ENCODE measurements at regions not wholly inside any gene's neighbourhood (a gene's known extent, or its start where the extent isn't known, plus 50 kb on each side); places are given as distances from the start of the nearest gene placed in this dataset.

DNA sequence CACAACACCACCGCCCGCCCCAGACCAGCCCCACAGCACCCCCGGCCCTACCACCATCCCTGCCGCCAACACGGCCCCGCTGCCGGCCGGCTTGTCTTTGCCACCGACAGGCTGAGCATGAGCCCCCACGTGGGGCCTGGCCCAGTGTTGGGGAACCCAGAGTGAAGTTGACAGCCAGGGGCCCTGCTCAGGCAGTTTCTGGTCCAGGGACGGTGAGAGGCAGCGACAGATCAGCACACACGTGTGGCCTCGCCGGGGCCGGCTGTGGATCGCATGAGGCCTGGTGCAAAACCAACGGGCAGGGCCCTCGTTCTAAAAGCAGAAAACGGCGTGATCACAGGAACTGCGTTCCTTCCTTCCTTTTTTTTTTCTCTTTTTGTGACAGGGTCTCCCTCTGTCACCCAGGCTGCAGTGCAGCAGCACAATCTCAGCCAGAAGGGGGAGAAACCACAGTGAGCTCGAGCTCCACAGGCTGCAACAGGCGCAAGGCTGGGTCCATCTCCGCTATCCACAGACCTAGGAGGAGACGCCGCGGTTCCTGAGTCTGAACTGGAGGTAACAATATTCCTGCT, 50.5 kb upstream of the FBRSL1 start:
- DNase-seq (ENCODE audit: low spot score) = no peak

DNA sequence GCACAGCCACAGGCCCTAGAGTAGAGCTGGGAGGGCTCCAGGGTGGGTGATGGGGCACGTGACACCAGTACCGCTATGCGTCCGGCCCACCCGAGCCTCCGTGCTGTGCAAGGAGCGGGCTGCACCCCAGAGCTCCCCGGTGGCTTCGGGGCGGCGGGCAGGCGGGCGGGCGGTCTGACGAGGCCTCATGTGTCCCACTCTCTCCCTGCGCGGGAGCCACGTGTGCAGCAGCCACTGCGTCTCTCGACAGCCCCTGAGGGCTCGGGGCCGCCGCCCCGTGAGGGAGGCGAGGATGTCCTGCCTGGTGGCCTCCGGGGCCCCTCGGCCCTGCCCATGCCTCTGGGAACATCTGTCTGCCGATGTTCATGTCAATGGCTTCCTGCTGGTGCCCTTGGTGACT, 51.2 kb upstream of the FBRSL1 start:
- no peak for DNase-seq (ENCODE audit: low spot score)

DNA sequence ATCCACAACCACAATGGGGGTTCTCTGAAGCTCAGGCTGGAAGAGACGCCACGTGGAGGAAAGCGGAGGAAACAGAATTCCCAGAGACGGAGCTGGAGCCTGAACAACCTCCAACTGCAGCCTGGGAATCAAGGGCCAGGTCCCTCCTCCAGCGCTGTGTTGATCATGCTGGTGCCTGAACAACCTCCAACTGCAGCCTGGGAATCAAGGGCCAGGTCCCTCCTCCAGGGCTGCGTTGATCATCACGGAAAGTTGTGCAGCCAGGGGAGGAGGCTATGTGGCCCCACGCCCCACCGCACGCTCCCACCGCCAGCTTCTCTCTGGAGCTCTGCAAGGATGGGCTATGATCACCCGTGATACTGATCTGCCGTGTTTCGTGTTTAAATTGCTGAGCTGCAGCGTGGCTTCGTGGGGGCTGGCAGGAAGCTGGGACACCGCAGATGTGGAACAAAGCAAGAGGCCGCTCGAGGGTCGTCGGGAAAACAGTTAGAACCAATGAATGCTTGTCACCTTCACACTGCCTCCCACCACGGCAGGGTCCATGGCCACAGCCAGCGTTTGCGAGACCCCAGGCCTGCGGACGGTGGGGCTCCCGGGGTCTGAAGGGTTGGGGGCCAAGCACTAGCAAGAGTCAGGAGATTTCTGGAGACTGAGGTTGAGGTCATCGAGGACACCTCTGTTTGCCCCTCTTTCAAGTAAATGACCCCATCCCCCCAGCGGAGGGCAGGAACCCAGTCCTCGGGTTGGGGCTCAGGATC, 51.8 kb upstream of the FBRSL1 start:
- no peak for DNase-seq (ENCODE audit: low spot score)

DNA sequence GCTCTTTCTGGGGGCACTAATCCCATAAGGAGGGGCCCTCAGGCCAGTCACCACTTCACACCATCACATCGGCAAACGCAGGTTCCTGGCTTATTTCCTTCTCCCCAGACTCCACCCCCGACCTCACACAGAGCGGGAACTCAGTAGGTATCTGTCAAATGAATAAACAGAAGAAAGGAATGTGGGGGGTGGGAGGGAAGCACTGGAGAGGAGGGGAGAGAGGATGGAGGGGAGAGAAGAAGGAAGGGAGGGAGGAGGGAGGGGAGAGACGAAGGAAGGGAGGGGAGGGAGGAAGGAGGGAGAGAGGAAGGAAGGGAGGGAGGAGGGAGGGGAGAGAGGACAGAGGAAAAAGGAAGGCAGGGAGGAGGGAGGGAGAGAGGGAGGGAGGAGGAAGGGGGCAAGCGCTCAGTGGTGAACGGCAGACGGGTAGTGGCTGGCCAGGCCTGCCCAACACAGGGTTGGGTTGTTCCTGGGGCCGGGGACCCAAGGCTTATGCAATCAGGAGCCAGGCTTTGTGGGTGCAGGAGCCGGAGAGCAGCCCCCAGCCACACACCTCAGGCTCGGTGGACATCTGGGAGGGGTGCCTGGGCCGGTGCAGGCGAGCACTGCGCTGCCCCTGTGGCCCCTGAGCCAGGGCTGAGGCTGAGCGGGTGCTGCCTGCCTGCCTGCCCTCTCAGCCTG, 52.6 kb upstream of the FBRSL1 start:
- no peak for DNase-seq (ENCODE audit: low spot score)

DNA sequence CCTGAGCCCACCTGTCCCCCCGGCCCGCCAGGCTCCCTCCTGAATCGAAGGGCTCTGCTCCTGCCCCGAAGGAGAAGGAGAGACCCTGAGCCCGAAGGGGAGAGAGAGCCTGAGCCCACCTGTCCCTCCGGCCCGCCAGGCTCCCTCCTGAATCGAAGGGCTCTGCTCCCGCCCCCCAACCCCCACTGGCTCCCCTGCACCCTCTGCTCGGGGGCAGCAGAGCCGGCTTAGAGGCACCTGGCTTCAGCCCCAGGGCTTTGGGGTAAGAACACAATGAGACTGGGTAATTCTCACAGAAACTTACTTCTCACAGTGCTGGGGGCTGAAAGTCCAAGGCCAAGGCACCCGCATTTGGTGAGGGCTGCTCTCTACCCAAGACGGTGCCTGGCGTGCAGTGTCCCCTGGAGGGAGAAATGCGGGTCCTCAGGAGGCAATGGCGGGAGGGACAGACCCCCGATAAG, 53.1 kb upstream of the FBRSL1 start:
- no peak for DNase-seq (ENCODE audit: low spot score)

DNA sequence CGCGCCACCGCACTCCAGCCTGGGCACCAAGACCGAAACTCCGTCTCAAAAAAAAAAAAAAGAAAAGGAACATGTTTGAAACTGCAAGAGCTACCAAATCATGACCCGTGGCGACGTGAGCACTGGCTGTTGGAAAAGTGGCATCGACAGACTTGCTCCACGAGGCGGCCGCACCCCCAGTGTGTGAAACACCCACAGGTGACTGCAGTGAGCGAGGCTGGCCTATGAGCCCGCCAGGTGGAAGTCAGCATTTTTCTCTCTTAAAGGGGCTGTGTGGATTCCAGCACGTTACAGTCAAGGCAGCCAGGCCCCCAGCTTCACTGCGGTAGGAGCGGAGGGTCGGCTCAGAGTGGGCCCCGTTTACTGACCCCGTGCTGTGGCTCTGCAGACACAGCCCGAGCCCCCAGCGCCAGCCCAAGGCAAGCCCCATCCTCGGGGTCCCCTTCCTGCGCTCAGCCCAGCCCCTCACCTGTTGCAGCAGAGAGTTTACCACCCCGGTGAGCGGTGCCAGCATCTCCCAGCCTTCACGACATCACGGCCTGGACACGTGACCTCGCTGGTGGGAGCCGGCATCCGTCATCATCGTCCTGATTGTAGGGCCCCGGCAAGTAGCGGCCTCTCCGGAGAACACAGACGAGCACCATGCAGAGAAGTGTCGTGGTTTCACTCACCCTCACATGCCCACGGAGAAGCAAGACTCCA, 54.3 kb upstream of the FBRSL1 start:
- no peak for DNase-seq (ENCODE audit: low spot score)

DNA sequence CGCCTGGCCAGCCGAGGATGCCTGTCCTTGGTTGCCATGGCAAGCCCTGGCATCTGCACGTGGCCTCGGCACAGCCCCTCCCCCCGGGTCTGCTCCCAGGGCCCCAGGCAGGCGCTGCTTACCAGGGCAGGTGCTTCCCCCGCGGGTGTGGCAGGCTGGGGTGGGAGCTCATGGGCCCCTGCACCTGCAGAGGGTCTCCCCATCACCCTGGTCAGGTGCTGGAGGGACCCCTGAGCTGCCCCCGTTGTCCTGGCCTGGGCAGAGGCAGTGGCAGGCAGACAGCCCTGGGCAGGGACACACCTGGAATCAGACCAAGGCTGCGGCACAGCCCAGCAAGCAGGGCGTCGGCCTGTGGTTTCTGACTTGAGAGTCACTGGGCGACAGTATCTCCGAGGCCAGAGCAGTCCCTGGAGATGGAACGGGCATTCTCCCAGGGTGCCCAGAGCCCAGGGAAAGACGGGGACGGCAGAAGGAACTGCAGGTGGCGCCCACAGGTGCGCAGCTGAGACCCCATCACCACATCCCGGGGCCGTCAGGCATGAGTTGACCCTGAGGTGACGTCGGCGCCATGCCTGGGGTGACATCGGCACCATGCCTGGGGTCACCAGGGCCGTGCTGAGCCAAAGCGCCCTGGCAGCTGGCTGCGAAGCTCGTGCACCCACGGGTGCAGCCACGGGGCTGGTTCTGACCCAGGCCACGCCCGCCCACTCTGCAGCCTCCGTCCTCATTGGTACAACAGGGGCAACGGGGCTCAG, 56.1 kb upstream of the FBRSL1 start:
- DNase-seq (ENCODE audit: low spot score) = no peak

DNA sequence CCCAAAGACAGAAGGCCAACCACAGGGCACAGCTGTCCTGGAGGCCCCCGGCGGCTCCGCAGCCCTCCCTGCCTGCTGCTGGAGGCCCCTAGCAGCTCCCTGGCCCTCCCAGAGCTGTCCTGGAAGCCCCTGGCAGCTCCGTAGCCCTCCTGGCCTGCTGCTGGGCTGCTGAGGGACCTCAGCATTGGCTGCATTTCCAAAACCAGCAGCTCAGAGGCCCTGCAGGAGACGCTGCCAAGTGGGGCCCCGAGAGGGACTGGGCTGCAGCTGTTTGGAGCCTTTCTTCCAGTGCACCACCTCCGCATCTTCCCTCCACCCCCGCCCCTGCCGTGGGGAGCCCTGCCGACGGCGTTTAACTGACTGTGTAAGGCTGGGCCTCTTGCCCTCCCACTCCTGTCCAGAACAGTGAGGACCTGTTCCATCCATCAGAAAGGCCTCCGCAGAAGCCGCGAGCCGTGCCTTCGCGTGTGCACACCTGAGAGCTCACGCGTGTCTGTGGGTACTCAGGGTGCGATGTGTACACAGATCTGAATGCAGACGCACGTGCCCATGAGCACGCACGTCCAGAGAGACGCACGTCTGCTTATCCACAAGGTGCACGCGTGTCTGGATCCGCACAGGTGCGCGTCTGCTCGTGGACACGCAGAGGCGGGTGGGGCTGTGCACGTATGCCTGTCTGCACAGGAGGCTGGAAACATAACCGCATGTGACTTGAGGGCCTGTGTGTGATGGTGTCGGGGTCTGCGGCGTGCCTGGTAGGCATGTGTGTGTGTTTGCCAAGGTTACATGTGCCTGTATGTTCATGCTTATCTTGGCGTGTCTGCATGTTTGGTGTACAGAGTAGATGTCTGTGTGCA, 57.0 kb upstream of the FBRSL1 start:
- no peak for DNase-seq (ENCODE audit: low spot score)

DNA sequence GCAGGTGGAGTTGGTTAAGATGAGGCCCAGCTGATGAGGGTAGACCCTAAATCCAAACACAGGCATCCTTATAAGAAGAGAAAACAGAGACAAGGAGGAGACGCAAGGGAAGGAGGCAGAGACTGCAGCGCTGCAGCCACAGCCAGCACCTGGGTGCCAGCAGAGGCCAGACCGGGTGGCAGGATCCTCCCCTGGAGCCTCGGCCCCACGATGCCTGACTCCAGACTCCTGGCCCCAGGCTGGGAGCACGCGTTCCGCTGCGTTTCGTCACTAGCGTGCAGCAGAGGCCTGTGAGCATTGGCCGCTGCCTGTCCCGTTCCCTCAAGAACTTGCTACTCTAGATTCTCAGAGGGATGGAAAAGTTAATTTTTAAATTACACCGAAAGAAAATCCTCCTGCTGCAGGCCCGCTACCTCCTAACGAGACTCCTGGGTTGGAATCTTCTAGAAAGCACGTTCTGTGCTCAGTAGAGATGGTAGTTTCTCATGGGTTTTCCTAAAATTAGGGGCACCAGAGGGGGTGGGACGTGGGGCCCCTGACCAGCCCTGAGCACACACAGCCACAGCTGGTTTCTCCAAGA, 57.7 kb upstream of the FBRSL1 start:
- DNase-seq (ENCODE audit: low spot score) = no peak

DNA sequence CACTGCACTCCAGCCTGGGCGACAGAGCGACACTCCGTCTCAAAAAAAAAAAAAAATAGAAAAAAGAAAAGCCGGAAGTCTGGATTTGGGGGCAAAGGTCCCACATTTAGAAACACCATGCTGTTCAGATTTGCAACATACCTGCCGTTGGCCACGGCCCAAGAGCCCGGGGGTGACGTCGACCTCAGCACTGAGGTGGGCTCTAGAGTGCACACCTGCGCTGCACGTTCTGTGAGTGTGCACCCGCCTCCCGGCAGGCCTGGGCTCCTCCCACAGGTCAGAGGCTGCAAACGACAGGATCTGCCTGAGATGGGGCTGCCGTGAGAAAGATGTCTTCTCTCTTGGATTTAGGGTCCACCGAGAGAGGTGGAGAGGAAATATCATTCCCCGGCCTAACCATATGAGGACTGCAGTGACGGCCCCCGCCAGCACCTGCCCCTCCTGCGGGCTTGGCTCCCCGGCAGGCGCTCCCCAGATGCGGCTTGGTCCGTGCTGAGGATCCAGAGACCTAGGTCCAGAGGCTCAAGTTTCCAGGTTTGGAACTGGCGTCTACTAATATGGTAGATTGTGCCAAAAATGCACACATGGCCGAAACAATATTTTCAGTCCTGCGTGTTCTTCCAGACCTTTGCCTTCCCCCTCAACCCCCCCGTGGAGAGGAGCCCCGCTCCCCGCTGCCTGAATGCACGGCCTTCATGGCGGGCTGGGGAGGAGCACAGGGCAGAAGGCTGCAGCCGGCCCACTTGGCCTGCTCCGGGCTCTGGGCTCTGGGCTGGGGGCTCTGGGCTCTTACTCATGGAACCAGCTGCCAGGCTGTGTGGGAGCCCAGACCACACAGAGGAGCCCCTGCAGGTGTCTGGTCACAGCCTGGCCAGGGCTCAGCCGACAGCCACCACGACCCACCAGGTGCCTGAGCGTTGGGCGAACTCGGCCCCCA, 58.8 kb upstream of the FBRSL1 start:
- no peak for DNase-seq (ENCODE audit: low spot score)

DNA sequence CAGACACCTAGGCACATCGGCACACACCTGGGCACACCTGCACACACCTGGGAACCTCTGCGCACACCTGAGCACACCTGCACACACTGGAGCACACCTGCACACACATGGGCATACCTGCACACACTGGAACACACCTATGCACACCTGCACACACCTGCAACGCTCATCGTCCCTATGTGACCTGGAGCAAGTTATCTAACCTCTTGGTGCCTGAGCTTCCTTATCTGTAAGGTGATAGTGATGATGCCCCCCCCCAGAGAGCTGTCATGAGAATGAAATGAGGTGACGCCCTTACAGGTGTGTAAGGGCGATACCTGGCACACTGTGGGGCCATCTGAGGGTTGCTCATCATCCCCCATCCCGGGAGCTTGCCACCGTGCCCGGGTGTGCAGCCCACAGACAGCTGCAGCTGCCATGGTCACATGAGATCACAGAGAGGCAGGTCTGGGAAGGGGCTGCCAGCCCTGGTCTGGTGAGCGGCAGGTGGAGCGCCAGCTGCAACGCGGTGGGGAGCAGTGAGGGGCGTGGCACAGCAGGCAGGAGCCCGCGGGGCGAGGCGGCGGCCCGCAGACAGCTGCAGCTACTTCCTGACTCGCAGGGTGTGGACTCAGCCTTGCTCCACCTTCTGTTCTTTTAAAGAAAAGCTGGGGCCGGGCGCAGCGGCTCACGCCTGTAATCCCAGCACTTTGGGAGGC, 59.9 kb upstream of the FBRSL1 start:
- no peak for DNase-seq (ENCODE audit: low spot score)

DNA sequence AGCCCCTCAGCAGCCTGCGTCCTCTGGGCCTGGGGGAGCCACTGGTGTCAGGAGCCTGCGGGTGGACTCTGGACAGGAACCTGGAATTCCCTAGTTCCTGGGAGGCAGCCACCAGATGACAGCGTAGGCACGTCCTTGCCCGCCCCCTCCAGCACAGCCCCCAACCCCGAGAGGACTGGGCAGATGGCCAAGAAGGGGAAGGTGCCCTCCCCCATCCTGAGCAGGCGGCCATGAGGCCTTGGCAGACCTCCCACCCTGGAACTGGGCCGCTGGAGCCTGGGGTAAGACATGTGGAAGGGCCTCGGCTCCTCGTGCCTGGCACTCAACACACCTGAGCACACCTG, 60.4 kb upstream of the FBRSL1 start:
- no peak for DNase-seq (ENCODE audit: low spot score)

DNA sequence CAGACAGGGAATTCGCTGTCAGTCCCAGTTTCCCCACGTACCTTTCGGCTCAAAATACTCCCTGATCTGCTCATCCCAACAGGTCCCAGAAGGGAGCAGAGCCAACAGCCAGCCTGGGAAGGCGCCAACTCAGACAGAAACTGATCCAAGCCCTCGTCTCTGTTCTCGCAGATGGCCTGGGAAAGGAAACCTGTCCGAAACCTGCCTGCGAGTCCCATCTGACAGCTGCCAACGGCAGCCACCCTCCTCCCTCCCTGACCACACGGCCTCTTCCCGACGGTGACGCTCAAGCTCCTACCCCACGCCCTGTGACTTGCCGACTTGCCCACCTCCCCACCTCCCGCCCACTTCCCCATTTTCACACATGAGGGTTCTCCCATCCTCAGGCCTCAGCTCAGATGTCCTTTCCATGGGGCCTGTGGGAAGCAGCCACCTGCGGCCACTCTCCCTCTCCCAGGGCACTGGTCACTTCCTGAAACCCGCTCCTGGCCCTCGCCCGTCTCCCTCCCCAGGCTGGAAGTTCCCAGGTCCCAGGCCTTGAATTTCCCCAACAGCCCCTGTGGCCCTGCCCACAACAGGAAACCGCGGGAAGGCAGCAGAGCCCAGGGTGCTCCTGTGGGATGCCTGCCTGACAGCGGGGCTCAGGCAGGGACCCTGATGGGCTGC, 60.9 kb upstream of the FBRSL1 start:
- no peak for DNase-seq (ENCODE audit: low spot score)

DNA sequence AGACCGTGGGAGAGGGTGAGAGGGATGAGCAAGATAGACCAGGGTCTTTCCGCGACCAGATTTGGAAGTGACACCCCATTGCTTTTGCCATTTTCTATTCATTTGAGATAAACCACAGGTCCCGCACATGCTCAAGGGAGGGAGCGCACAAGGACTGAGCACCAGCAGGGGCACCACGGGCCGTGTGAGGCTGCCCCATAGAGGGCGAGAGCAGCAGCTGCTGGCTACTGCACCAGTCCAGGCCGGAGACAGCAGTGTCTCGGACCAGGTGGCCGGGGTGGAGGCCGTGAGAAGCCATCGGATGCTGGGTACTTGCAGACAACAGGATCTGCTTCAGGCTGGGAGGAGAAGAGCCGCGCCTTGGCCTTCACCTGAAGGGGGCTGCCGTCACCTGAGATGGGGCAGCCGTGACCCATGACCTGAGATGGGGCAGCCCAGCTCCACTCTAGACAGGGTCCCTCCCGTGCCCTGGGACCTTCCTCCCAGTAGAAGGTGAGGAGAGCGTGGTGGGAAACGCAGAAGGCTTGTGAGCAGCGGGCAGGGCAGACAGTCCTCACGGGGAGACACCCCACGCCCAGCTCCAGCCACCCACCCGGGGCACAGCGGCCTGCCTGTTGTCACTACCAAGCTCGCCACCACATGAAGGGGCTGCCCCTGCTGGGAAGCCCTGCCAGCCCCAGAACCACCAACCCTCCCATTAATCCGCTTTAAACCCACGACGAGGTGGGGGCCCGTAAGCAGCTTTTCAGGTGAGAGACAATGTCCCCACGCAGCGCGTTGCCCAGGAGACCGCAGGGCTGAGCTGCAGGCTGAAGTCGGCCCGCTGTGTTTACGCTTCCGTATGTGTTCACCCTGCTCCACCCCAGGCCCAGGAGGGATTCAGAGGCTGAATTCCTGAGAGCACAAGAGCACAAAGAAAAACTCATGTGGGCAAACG, 61.7 kb upstream of the FBRSL1 start:
- no peak for DNase-seq (ENCODE audit: low spot score)

DNA sequence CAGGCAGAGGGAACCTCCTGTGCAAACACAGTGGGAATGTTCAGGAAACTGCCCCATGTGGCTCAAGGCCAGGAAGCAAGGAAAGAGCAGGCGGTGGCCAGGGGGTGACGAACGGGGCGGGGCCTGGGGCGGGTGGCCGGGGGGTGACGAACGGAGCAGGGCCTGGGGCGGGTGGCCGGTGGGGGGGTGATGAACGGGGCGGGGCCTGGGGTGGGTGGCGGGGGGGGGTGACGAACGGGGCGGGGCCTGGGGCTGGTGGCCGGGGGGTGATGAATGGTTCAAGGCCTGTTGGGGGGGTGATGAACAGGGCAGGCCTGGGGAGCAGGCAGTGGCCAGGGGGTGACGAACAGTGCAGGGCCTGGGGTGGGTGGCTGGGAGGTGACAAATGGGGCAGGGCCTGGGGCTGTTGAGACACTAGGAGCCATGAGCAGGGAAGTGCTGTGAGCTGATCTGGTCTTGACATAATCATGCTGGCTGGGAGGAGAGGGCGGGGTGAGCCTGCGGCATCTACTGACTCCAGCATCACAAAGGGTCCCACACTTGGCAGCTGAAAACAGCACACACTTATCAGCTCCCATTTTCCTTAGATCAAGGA, 62.7 kb upstream of the FBRSL1 start:
- DNase-seq (ENCODE audit: low spot score) = no peak

DNA sequence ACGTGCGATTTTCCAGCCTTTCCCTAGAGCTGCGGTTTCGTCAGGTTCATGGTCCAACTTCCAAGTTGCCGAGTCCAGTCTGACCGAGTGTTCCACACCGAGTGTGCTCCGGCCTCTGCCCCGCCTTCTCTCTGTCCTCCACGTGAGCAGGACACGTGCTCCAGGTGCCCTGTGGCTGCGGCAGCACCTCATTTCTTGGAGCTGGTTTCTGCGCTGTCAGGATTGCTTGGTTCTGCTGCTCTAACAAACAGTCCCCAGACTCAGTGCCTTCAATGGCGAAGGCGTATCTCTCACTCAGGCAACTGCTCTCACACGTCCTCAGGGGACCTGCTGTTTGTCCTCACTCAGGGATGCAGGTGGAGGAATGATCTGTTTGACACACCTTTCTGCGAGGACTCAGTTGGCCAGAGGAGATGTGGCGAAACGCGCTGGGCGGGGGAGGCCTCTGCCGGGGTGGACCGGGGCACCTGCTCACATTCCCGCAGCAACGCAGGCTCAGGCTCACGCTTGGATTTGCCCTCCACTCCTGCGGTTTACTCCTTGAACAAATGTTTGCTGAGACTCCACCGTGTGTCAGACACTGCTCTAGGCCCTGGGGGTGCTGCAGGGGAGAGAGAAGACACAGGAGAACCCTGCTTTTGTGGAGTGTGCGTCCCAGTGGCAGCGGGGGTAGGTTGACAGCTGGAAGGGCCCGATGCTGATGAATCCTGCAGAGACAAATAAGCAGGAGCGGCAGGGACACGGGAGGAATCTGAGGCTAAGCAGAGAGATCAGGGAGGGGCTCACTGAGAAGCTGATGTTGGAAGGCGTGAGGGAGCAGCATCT, 63.4 kb upstream of the FBRSL1 start:
- no peak for DNase-seq (ENCODE audit: low spot score)

Data from AG08395 (cell line).